GM10248 (cell line): ENCODE measurements at regions not wholly inside any gene's neighbourhood (a gene's known extent, or its start where the extent isn't known, plus 50 kb on each side); places are given as distances from the start of the nearest gene placed in this dataset.

Source experiments
- CTCF ChIA-PET: fragments of 300-600 bp; sonication (Branson Sonifier 250); formaldehyde crosslinking; extraction: SDS; loops from one replicate; lab custom pipeline; 2021; ENCODE audit warnings: antibody characterized with exemption; lab: Yijun Ruan, JAX
- POLR2A ChIA-PET: fragments of 350-650 bp; sonication (Branson Sonifier 250); formaldehyde crosslinking; extraction: SDS; loops from one replicate; lab custom pipeline; 2020; ENCODE audit warnings: antibody characterized with exemption; lab: Yijun Ruan, JAX
- DNase-seq: peaks from one replicate; pipeline ENCODE4 v3.0.0; 2012; ENCODE audit errors: extremely low spot score
- TF ChIP-seq, protein P1 (sequence below): IDR thresholded peaks from 2 replicates; pipeline ENCODE4 v1.5.1; 2012; ENCODE audit warnings: mild to moderate bottlenecking, low read depth; ENCODE audit errors: extremely low read depth, missing control alignments, control extremely low read depth

DNA sequence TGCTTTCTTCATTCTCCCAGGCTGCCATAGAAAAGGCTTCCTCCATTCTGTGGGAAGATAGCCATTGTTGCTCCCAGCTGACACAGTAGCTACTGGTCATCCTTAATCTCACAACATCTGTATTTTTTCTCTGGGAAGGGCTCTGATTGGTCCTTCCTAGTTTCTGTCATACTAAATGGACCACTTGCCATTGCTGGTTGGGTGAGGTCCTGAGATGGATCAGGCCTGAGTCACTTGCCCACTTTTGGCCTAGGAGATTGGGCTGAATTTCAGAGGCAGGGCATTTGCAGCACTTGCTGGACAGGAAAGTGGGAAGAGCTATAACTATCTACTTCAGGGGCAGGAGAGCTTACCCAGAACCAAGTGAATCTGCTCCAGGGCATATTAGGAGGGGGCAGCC lies 106.5 kb upstream of the PROK2 start:
- TF ChIP-seq, protein P1, sequence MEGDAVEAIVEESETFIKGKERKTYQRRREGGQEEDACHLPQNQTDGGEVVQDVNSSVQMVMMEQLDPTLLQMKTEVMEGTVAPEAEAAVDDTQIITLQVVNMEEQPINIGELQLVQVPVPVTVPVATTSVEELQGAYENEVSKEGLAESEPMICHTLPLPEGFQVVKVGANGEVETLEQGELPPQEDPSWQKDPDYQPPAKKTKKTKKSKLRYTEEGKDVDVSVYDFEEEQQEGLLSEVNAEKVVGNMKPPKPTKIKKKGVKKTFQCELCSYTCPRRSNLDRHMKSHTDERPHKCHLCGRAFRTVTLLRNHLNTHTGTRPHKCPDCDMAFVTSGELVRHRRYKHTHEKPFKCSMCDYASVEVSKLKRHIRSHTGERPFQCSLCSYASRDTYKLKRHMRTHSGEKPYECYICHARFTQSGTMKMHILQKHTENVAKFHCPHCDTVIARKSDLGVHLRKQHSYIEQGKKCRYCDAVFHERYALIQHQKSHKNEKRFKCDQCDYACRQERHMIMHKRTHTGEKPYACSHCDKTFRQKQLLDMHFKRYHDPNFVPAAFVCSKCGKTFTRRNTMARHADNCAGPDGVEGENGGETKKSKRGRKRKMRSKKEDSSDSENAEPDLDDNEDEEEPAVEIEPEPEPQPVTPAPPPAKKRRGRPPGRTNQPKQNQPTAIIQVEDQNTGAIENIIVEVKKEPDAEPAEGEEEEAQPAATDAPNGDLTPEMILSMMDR = no peak
- DNase-seq = no peak
- ChIA-PET CTCF (interaction anchor here (1.4 to 1.8 kb wide), 2 partner anchors 16 to 32 kb away, joined by 3 to 5 read pairs; no protein-coding TSS in a partner anchor), POLR2A (no interaction called here)

DNA sequence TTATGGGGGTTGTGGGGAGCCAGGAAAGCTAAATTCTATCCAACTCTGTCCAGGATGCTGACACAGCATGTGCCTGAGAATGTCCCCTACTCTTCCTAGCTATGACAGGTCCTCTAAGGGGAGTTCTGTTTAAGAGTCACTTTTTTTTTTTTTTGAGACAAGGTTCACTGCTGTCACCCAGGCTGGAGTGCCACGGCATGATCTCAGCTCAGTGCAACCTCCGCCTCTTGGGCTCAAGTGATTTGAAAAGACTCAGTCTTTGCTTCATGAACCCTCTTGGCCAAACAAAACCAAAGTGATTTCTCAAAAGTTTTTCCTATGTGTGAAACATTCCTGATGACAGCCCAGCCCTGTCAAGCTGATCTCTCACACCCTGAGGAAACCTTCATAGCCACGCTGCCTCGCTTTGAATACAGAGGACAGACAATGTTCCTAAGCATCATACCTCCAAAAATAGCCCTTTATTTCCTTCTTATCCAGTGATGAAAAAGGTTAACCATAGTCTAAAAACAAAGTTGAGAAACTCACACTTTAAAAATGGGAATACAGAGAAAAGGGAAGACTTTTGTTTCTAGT lies 105.5 kb upstream of the PROK2 start:
- POLR2A ChIA-PET = no interaction called here
- CTCF ChIA-PET = interaction anchor here (1.4 to 4.0 kb wide), 5 partner anchors 11 to 31 kb away, joined by 3 to 28 read pairs (median 5); no protein-coding TSS in a partner anchor

DNA sequence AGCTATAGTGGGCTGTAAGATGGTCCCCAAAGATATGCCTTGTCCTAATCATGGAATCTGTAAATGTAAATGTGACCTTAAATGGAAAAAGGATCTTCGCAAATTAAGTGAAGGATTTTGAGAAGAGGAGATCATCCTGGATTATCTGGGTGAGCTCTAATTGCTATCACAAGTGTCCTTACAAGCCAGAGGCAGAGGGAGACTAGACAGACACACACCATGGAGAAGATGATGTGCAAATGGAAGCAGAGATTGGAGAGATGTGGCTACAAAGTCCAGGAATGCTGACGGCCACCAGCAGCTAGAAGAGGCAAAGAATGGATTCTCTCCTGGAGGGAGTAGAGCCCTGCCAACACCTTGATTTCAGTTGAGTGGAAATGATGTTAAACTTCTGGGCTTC lies 102.3 kb upstream of the PROK2 start:
- ChIA-PET POLR2A (no interaction called here), CTCF (interaction anchor here (2.0 to 4.0 kb wide), 3 partner anchors 10 to 20 kb away, joined by 5 to 28 read pairs (median 7); no protein-coding TSS in a partner anchor)
- TF ChIP-seq, protein P1 = no peak
- no peak for DNase-seq

More for the DNA sequence above, 105.5 kb upstream of the PROK2 start:
- TF ChIP-seq, protein P1 = no peak
- no peak for DNase-seq

DNA sequence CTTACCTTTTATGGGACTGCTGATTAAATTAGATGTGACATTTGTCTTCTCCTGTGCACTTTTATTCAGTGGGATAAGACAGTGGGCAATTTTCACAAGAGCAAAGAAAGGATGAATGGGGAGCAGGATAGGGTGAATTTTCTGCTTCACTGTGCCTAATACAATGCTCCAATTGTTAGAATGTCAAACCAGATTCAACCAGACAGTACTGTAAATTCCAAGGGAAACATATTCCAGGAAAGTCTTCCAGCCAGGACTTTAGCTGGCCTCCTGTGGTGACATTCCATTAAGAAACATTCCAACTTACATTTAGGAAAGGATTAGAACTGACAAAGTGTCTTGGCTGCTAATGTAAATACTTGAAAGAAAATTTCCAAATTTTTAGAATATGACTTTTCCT lies 100.1 kb upstream of the PROK2 start:
- CTCF ChIA-PET = interaction anchor here (0.9 to 3.0 kb wide), 2 partner anchors 9 to 17 kb away, joined by 3 to 15 read pairs; no protein-coding TSS in a partner anchor
- POLR2A ChIA-PET = no interaction called here
- no peak for DNase-seq
- TF ChIP-seq, protein P1 = no peak

DNA sequence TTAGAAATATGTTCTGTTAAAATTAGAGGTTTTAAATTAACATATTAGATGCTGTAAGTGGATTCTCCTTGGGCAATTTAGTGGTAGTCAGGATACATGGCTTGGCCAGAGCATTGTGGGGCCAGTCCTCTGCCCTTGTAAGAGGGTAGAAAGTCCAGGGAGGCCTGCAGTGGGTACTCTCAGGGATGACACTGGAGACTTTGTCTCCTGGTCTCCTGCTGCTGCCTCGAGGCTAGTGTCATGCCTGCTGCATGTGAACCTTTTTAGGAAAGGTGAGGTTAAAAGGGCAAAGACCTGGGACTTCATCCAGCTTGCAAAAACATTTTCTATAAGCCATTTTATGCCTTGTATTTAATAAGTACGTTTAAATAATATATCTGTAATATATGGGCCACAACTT lies 96.8 kb upstream of the PROK2 start:
- ChIA-PET POLR2A (no interaction called here), CTCF (interaction anchor here (1.0 to 2.4 kb wide), 4 partner anchors 9 to 15 kb away, joined by 3 to 6 read pairs (median 5); no protein-coding TSS in a partner anchor)
- TF ChIP-seq, protein P1 = no peak
- DNase-seq = no peak

DNA sequence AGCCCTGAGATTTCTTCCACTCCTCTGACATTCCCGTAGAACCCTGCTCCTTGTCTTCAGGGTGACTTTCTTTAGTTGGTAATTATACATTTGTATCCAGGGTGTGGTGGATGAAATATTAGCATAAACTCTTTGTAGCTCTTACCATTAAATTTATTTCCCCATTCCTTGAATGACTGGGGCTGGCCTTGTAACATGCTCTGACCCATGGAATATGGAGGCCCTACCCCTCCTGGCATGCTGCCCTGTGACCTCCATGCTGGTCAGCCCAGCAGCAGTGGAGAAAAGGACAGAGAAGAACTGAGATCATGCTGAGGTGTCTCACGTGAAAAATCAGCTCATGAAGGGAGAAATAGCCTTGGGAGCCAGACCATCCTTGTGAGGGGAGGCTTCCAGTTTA lies 96.1 kb upstream of the PROK2 start:
- ChIA-PET CTCF (interaction anchor here (0.7 to 2.4 kb wide), 5 partner anchors 8 to 17 kb away, joined by 3 to 6 read pairs (median 4); no protein-coding TSS in a partner anchor), POLR2A (no interaction called here)
- TF ChIP-seq, protein P1 = no peak
- DNase-seq = no peak
